ENCODE measurements at regions not wholly inside any gene's neighbourhood (a gene's known extent, or its start where the extent isn't known, plus 50 kb on each side); places are given as distances from the start of the nearest gene placed in this dataset.

GRCh38 chr20:48571949-48572847 lies 255.6 kb downstream of the PREX1 start:
- no peak for DNase-seq

- no peak for DNase-seq
These were observed 258.1 kb downstream of the PREX1 start for GRCh38 chr20:48569679-48570078.

GRCh38 chr20:48568520-48568919 lies 259.3 kb downstream of the PREX1 start:
- no peak for DNase-seq

- no peak for DNase-seq
These were observed 260.7 kb downstream of the PREX1 start for GRCh38 chr20:48567145-48567544.

- no peak for DNase-seq
These were observed 262.7 kb downstream of the PREX1 start for GRCh38 chr20:48564982-48565539.

- no peak for DNase-seq
These were observed 264.5 kb downstream of the PREX1 start for GRCh38 chr20:48563191-48563870.

- DNase-seq: no peak
These were observed 265.1 kb downstream of the PREX1 start for GRCh38 chr20:48562586-48563116.

- DNase-seq: no peak
These were observed 268.9 kb downstream of the PREX1 start for GRCh38 chr20:48558906-48559305.

- no peak for DNase-seq
These were observed 270.4 kb downstream of the PREX1 start for GRCh38 chr20:48557380-48557779.

- DNase-seq: no peak
These were observed 270.8 kb downstream of the PREX1 start for GRCh38 chr20:48556956-48557355.

- no peak for DNase-seq
These were observed 275.2 kb downstream of the PREX1 start for GRCh38 chr20:48552550-48552949.

- DNase-seq: no peak
These were observed 277.0 kb downstream of the PREX1 start for GRCh38 chr20:48550814-48551213.

GRCh38 chr20:48547664-48548063 lies 280.1 kb downstream of the PREX1 start:
- DNase-seq: no peak

- DNase-seq: peak; percentile 57 to 61
These were observed 283.1 kb downstream of the PREX1 start for GRCh38 chr20:48544402-48545339.

GRCh38 chr20:48541581-48542071 lies 286.2 kb downstream of the PREX1 start:
- DNase-seq: no peak

GRCh38 chr20:48538856-48539255 lies 288.9 kb downstream of the PREX1 start:
- no peak for DNase-seq

GRCh38 chr20:48538058-48538825 lies 289.6 kb downstream of the PREX1 start:
- DNase-seq: no peak

GRCh38 chr20:48536206-48536605 lies 291.6 kb downstream of the PREX1 start:
- DNase-seq: no peak

- DNase-seq: no peak
These were observed 292.2 kb downstream of the PREX1 start for GRCh38 chr20:48535556-48535955.

- no peak for DNase-seq
These were observed 295.8 kb downstream of the PREX1 start for GRCh38 chr20:48532028-48532427.

- no peak for DNase-seq
These were observed 296.3 kb downstream of the PREX1 start for GRCh38 chr20:48531505-48531904.
